TTC549 (cell line): ENCODE measurements at regions not wholly inside any gene's neighbourhood (a gene's known extent, or its start where the extent isn't known, plus 50 kb on each side); places are given as distances from the start of the nearest gene placed in this dataset.
"Not testable (repeated sequence)": the region's sequence is repeated elsewhere in the genome, so short reads cannot be mapped to it uniquely, and the experiment has no call there.

Source experiments
- FAIRE-seq: peaks from 2 replicates; lab custom pipeline; 2012; peaks lifted over from hg19 to GRCh38; lab: Jason Lieb, UNC

DNA sequence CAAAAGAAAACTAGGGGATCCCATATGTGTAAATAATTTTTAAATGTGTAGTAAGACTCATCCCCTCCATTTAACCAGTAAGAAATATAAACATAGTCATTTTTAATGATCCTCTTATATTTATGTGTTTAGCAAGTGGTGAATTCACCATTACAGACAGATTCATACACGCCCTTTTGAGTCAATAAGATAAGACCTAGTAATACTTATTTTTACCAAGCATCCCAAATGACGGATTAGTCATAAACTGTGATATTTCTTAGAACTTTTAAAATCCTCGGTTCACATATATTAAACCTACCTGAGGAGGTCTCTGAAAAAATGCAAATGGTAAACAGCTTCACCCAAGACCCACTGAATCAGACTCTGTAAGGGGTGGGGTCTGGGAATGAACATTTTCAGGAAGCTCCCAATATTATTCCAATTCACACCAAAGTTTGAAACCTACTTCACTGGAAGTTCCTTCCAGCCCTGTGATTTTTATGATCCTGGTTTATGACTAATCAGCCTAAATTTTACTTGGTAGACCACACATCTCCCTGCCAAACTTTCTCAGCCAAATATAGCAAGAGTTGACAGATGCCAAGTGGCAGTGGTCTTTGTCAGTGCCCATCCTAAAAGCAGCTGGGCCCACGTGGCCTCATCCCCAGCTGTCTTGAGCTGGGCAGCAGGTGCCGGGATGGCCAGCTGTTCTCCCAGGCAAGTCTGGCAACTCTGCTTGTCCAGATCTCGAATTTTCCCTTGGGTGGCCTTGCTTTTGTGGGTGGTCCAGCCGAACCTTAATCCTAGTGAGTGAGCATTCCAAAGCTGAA lies 559.0 kb upstream of the RGMB start:
- no peak for FAIRE-seq

DNA sequence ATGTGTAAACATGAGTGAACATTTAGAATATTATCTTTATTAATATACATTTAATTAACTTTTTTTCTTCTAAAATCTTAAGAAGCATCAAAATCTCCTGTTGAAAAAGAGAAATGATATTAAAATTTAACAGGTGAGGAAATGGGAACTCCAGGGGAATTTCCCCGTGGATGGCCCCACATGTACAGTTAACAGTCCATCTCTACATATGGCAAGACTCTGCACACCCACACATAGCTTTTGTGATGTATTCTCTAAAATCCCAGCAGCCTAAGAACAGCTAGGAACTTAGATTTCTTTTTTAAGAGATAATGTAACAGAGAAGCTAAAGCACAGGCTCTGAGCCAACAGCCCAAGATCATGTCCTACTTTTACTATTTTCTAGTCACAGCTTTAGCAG lies 556.3 kb upstream of the RGMB start:
- FAIRE-seq: no peak

DNA sequence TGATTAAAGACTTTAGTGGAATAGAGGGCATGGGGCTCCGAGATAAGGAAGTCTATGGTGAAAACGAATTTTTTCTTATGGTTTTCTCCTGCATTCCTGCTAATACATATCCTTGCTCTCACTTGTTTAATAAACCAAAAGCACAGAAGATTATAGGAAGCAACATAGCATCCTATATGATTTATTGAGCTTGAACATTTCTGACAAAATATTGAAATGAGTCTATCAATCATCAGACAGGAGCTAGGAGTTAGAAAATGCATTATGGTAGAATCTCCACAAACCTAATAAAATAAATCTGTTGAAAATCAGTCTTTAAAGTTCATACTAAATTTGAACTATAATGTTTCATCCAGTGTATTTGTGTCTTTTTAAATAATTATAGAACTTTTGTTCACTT lies 554.6 kb upstream of the RGMB start:
- FAIRE-seq: no peak

DNA sequence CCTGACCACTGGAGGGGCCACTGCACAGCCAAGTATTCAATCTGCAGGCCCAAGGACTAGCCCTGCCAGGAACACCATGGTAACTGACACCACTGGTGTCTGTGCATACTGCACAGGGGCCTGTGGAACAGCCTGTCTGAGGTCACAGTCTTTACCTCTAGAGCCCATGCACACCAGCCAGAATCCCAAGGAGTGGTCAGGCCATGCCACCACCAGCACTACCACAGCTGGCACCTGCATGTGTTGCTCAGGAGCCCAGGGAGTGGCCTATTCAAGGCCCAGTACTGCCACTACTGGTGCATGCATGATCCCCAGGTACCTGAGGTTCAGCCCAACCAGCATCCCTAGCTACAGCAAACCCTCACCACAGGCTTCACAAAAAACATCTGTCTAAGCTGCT lies 546.0 kb upstream of the RGMB start:
- FAIRE-seq: no peak

DNA sequence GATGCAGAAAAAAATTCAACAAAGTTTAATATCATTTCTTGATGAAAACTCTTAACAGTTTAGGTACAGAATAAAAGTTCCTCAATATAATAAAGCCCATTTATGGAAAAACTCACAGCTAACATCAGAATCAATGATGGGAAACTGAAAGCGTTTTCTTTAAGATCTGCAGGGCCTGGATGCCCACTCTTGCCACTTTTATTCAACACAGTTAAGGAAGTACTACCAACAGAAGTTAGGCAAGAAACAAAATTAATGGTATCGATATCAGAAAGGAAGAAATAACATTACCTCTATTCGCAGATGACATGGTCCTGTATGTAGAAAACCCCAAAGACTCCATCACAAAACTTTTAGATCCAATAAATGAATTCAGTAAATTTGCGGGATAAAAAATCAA lies 542.4 kb upstream of the RGMB start:
- FAIRE-seq: no peak

DNA sequence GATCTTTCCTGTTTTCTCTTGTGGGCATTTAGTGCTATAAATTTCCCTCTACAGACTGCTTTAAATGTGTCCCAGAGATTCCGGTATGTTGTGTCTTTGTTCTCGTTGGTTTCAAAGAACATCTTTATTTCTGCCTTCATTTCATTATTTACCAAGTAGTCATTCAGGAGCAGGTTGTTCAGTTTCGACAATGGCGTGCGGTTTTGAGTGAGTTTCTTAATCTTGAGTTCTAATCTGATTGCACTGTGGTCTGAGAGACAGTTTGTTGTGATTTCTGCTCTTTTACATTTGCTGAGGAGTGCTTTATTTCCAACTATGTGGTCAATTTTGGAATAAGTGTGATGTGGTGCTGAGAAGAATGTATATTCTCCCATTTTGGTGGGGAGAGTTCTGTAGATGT lies 535.7 kb upstream of the RGMB start:
- not testable (repeated sequence) for FAIRE-seq

DNA sequence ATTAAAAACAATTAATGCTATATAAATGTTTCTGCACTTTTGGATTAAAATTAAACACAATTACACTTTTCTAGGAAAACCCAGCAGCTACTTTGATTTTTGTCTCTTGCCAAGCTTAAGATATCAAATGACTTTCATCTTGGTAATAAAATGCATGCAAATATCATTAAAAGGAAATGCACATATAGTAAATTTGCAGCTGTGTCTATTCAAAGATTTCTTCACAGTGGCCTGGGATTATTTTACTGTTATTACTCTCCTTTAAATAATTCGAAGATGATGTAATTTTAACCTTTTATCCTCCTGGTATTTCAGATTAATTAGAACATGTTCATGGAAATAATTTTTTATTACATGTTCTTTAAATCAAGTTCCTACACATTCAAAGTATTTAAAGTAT lies 529.5 kb upstream of the RGMB start:
- FAIRE-seq: no peak

DNA sequence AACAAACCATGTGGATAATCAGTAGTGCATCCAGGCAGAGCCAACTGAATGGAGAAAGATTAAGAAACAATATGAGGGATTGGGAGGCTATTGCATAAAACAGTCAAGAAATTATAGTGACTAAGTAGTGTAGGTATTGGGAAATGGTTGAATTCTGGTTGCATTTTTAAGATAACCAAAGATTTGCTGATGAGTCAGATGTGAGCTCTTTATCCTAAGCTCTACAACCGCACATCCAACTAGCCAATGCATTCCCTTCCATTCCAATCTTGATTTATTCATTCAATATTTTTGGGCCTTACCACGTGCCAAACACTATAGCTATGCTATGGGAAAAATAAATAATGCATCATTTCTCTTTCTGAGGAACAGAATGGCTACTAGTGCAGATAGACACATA lies 524.5 kb upstream of the RGMB start:
- FAIRE-seq: no peak

DNA sequence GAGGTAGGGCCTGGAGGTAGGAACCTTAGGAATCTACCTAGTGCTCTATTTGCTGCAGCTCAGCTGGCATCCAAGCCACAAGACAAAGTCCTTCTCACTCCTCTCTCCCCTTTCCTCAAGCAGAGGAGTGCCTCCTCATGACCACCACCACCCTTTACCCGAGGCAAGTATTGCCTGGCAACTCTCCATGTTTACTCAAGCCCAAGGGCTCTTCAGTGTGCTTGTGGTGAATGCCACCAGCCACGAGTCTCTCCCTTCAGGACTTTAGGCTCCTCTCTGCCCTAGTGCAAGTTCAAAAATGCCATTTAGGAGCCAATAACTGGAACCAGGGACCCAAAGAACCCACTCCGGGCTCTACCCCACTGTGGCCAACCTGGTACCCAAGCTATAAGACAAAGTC lies 514.5 kb upstream of the RGMB start:
- FAIRE-seq: no peak

DNA sequence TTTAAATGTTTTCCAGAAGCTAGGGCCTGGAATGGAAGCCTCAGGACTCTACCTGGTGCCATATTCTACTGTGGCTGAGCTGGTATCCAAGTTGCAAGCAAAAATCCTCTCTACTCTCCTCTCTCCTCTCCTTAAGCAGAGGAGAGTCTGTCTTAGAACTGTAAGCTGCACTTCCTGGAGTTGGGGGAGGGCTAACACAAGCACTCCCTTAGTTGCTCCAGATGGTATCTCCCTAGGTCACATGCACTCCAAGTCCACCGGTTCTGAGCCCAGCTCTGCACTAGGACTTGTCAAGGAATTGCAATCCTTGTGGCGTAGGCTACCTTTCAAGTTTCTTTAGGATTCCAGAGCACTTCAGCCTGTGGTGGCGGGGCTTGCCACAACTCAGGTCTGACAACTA lies 513.9 kb upstream of the RGMB start:
- FAIRE-seq: no peak

DNA sequence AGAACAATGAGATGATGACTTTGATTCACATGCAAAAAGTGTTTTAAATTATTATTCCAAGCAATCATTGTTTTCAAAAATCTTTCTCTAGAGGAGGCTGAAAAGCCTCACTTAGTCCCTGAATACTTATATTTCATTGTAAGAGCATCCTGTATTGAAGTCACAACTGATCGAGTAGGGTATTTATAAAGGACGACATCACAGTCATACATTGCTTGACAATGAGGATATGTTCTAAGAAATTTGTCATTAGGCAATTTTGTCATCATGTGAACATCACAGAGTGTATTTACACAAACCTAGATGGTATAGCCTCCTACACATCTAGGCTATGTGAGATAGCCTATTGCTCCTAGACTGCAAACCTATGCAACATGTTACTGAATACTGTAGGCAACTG lies 510.4 kb upstream of the RGMB start:
- FAIRE-seq: no peak

DNA sequence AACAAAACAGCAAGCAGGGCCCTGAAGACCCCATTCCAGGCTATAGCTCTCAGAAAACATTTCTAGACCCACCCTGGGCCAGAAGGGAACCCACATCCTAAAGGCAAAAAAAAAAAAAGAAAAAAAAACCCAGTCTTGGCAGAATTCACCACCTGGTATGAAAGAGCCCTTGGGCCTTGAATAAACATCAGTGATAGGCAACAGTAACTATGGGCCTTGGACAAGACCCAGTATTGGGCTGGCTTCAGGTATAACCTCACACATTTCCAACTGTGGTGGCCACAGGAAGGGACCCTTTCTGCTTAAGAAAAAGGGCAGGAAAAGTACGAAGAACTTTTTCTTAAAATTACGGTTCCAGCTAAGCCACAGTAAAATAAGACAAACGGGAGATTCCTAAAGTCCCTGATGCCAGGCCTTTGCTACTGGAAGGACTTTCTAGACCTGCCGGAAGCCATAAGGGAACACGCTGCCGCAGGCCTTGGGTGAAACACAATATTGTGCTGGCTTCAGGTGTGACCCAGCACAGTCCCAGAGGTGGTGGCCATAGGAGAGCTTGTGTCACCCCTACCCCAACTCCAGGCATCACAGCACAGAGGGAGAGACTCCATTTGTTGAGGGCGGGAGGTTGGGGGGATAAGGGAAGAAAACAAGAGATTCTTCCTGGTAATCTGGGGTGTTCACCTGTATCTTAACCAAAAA lies 505.2 kb upstream of the RGMB start:
- FAIRE-seq: no peak

DNA sequence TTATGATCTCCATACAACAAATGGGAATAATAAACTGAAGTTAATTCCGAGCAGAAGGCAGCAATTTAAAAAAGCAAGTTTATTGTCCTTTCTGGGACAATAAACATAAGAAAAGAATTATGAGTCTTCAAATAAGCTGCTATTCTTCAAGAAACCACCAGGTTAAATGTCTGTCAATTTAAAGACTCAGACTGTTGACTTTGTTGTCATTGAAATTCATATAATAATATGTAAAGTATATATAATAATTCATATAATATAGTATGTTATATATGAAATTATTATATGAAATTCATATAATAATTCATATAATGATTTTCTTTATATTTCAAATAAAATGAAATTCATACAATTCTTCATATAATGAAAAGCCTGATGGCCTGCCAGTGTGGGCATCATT lies 497.5 kb upstream of the RGMB start:
- no peak for FAIRE-seq

DNA sequence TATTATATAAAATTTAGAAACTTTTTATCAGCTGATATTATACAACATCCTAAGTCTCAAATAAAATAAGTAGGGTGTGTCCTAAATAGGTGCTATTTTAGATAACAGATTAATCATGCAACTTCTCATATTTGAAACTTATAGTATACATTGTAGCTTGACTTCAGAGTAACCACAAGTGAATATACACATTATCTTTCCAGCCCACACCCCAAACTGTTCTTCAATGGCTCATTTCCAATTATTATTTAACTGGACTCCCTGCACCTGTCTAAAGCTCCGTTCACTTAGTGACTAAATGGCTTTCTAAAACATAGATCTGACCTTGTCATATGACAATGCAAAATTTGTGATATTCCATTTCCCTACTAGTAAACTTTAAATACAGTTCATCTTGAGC lies 490.9 kb upstream of the RGMB start:
- FAIRE-seq: no peak

DNA sequence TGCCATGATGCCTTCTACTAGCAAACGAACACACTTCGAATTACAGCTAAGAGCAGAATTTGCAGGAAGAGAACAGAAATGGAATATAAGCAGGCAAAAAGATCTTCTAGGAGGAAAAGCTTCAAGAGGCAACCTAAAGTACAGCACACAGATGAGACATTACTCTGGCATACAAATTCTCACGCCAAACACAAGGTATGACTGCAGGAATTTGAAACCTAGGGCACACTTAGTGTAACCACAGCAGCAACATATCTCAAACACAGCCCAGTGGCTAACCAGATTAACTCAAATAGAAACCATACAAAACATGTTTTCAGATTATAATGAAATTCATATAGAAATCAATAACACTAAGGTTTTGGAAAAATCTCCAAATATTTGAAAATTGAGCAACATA lies 481.0 kb upstream of the RGMB start:
- no peak for FAIRE-seq

DNA sequence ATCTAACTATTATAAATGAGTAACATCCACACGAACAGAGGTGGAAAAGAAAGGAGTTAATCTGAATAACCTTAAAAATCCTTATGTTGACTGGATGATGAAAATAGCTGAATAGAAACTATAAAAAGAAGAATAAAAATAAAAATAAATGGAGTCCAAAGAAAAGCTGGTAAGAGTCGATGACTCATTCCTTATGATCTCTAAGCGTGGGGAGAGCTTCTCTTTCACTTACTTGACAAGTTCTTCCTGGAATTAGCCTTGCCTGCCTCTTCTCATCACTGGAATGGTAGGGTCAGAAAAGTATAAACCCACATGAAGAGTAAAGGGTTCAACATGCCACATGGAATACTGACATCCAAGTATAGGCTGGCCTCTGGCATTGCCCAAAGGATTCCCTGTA lies 477.0 kb upstream of the RGMB start:
- FAIRE-seq: no peak

DNA sequence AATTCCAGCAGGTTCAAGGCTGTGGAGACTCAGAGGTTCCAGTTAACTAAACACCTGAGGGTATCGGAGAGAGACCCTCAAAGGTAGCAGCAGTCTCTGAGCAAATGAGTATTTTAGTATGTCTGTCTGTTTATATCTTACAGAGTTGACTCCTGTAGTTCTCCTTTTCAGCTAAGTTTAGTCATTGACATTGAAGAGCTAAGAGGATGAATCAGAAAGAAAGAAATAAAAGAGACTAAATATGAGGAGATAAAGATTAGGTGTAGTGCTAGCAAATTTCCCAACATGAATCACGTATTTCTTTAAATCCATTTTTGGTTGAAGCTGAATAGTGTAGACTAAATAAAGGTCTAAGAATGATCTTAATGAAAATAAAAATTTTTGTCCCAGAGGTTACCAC lies 474.0 kb upstream of the RGMB start:
- no peak for FAIRE-seq

DNA sequence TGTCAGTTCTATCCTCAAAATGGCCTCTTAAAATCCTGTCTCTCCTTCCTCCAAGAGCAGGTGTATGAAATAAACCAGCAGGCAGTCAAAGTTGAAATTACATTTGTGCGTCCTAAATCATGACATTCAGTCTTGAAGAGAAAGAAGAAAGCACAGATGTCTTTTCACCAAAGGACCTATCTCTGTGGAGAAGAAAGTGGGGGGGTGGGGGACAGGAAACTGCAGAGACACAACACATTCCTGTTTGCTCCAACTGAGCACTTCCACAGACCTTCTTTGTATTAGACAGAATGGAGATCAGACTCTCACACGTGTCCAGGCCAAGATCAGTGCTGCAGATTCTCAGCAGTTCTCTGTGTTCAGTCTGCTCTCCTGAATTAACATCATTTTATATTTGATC lies 471.9 kb upstream of the RGMB start:
- FAIRE-seq: no peak

DNA sequence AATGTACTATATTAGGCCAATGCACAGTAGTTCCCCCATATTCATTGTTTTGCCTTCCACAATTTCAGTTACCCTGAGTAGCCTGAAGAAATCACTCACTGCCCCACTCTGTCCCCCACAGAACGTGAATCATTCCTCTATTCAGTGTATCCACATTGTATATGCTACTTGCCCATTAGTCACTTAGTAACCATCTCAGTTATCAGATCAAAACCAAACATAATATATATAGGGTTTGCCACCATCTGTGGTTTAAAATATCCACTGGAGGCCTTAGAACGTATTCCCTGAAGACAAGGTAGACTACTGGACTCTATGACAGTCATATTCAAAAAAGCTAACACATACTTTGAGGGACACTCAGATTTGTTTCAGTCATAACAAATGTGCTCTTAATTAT lies 465.7 kb upstream of the RGMB start:
- no peak for FAIRE-seq

DNA sequence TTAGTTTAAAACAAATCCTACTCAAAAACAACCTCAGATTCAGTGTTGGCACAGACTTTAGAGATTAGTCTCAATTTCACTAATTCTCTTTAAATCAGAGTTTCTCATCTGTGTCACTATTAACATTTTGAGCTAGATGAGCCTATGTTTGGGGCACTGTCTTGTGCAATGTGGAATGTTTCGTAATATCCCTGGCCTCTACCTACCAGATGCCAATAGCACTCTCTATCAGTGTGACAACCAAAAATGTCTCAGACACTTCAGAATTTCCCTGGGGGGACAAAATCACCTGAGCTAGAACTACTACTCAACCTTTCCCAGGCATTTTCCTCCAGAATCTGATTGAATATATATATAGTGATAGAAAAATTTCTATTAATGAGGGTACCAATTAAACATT lies 465.2 kb upstream of the RGMB start:
- no peak for FAIRE-seq

DNA sequence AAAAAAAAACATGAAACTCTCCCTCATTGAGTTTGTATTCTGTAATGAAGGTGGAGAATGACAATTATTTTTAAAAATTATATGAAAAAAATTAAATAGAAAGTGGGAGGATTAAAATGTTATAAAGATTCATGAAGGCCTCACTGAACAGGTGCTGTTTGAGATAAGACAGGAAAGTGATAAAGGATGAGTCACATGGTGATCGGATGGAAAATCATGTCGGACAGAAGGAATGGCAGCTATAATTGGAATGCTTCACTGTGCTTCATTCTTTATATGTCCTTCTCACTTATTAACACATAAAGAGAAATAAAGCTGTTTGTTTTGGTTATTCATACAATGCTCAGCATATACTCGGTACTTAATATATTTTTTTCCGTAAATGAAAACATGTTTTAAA lies 464.5 kb upstream of the RGMB start:
- no peak for FAIRE-seq

DNA sequence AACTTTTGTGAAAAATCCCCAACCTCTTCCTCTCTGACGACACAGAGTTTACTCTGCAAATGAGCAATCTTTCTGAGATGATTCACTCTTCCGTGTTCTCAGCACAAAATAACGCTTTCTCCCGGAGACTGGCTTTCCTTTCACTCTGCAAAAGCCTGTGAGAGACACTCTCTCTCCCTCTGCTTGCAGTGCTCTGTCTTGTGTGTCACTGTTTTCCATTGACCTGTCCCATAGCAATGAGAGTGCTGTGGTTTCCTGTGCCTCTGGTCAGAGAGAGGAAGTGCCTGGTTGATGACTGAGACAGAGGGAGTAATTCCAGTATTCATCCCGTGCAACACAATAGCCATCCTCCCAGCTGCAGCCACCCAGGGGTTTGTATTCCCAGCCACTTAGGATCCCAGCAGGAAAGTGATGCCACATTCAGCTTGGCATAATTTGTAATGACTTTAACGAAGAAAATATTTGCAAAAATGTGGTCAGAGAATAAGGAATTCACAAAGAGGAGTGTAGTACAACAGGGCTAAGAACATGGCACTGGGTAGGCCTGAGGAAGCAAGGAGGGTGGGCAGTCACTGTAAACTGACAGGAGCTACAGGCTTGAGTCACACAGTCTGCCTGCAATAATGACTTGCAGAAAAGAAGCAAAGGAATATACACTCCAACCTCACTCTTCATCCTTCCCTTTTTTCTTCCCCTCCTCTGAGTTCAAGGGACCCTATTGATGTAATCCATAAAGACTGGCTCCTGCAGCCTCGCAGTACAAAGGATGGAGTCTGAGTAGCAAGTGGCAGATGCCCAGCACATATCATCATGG lies 463.5 kb upstream of the RGMB start:
- no peak for FAIRE-seq

DNA sequence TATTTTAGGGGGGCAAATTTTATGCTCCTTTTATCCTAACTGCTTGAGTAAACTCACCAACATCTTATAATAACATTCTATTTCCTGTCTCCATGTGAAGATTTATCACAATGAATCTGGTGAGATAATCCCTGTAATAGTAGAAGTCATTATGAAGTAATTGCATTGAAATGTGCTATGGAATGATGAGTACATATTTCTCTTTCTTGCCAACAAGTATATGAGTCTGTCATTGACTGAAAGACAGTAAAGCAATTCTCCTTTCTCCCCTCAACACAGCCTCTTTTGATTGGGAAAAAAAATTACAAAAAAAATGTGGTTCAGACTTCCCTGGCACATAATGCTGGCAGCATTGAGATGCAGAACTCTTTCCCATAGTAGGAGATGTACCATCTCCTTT lies 459.2 kb upstream of the RGMB start:
- FAIRE-seq: no peak
